GM10248 (cell line): ENCODE measurements at regions not wholly inside any gene's neighbourhood (a gene's known extent, or its start where the extent isn't known, plus 50 kb on each side); places are given as distances from the start of the nearest gene placed in this dataset.

ENCODE experiments used
- CTCF ChIA-PET: fragments of 300-600 bp; sonication (Branson Sonifier 250); formaldehyde crosslinking; extraction: SDS; loops from one replicate; lab custom pipeline; 2021; ENCODE audit warnings: antibody characterized with exemption; lab: Yijun Ruan, JAX
- POLR2A ChIA-PET: fragments of 350-650 bp; sonication (Branson Sonifier 250); formaldehyde crosslinking; extraction: SDS; loops from one replicate; lab custom pipeline; 2020; ENCODE audit warnings: antibody characterized with exemption; lab: Yijun Ruan, JAX
- DNase-seq: peaks from one replicate; pipeline ENCODE4 v3.0.0; 2012; ENCODE audit errors: extremely low spot score
- CTCF ChIP-seq: IDR thresholded peaks from 2 replicates; pipeline ENCODE4 v1.5.1; 2012; ENCODE audit warnings: mild to moderate bottlenecking, low read depth; ENCODE audit errors: extremely low read depth, missing control alignments, control extremely low read depth

- ChIA-PET POLR2A (no interaction called here), CTCF (interaction anchor here (1.3 to 1.4 kb wide), 2 partner anchors 13 to 15 kb away, joined by 3 to 4 read pairs; no protein-coding TSS in a partner anchor)
- DNase-seq: no peak
- no peak for TF ChIP-seq CTCF
These were observed 86.4 kb upstream of the IFNE start for GRCh38 chr9:21568484-21568883.

- ChIA-PET POLR2A (no interaction called here), CTCF (interaction anchor here (1.2 to 1.4 kb wide), 2 partner anchors 14 to 39 kb away, joined by 3 to 4 read pairs; no protein-coding TSS in a partner anchor)
- DNase-seq: no peak
- no peak for TF ChIP-seq CTCF
These were observed 87.6 kb upstream of the IFNE start for GRCh38 chr9:21569721-21570120.

DNA sequence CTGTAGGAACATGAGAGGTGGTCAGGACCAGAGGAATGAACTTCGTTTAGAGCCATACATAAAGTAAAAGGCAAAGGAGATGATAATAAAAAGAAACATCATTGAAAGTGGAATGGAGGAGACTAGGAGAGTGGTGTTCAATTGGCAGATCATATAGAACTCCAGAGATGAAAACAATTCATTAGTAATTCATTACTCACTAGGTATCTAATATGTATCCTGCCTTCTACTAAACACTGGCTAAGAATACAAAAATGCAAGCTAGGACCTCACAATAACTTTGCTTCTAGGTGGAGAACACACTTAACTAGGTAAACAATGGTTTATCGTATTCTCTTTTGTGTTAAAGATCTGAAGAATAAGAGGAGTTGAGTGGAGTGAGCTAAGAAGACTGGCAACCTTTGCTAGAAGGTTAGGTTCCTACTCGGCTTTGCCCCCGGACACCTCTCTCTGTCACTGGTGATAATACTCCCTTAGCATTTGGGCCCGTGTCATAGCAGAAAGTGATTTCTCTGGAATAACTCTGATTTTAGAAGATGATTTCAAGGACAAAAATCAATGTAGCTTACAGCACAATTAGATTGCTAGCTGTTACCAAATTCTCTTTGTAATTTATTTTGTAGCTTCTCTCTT, 88.6 kb upstream of the IFNE start:
- no peak for DNase-seq
- no peak for TF ChIP-seq CTCF
- CTCF ChIA-PET: interaction anchor here (1.3 to 1.5 kb wide), 2 partner anchors 9 to 19 kb away, joined by 3 read pairs; no protein-coding TSS in a partner anchor
- POLR2A ChIA-PET: no interaction called here

GRCh38 chr9:21574261-21574660, 92.1 kb upstream of the IFNE start:
- TF ChIP-seq CTCF: no peak
- DNase-seq: no peak
- ChIA-PET POLR2A (no interaction called here), CTCF (interaction anchor here (1.2 kb wide), 1 partner anchor 9 kb away, joined by 3 read pairs; no protein-coding TSS in a partner anchor)

DNA sequence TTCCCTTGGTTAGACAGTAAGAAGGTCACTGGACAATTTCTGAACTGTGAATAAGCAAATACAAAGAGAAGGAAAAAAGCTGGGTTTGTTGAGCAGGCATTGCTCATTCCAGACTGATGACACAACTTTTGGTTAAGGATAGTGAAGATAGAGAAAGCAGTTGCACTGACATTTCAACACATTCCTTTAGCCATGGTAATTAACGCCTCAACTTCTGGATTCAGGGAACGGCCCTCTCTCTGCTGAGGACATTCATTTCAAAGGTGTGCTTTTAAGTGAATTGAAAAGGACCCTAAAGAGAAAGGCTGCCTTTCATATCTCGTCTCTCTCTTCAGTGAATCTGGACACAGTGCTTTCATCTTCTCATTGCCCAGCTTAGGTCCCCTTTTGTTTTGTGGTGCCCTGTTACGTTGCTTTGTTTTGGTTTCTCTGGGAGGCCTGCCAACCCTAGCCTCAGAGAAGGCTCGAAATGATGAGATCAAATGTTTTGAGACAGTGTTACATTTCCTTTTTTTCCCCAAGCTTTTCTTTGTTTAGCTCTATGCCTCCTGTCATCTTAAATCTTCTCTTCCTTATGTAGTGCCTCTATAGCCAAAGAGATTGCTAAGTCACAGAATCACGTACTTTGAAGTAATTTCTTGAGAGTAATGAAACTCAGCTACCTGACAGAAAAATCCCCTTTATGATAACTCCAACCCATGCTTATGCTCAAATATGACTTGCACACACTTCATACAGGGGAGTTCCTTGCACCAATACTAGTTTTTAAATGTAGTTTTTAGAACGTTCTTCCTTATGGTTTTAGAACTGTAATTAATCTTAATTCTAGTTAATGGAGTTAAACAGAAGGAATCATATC, 94.4 kb upstream of the IFNE start:
- ChIA-PET POLR2A (no interaction called here), CTCF (interaction anchor here (1.2 to 1.3 kb wide), 2 partner anchors 15 to 111 kb away, joined by 4 read pairs; no protein-coding TSS in a partner anchor)
- no peak for DNase-seq
- no peak for TF ChIP-seq CTCF

GRCh38 chr9:21579247-21579671, 97.1 kb upstream of the IFNE start:
- CTCF ChIA-PET: interaction anchor here (1.1 to 1.4 kb wide), 2 partner anchors 8 to 145 kb away, joined by 3 to 4 read pairs; no protein-coding TSS in a partner anchor
- DNase-seq: no peak
- POLR2A ChIA-PET: no interaction called here
- TF ChIP-seq CTCF: no peak
